ENCODE measurements at regions not wholly inside any gene's neighbourhood (a gene's known extent, or its start where the extent isn't known, plus 50 kb on each side); places are given as distances from the start of the nearest gene placed in this dataset.
"Not testable (repeated sequence)": the region's sequence is repeated elsewhere in the genome, so short reads cannot be mapped to it uniquely, and the experiment has no call there.

DNA sequence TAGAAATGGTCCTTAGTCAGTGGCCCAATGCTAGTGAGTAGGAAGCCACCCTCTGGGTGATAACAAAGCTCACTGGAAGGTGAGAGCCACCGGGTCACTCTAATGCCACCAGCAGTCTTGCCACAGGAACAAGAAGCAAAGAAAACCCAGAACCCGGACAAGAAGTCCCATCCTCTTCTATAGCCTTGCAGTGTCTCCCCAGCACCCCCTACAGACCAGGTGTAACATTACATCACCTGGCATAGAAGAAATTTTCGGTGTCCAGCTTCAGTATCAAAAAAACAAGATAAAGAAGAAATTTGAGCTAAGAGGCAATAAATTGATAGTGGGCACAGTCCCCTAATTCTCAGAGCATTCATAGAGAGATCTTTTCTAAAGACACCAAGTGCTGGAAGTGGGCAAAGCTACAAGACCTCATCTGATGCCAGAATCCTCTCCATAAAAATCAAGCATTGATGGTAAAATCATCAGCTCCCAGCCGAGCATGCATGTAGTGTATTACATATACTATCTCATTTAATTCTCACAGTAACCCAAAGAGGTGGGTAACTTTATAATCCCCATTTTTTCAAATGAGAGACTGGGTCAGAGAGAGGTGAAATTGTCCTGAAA lies 491.0 kb downstream of the MATN1 start:
- DNase-seq (ENCODE audit: missing footprints) (no peak), ATAC-seq (no peak)
- intact Hi-C loops (cut with DNase I), result no loop called here

DNA sequence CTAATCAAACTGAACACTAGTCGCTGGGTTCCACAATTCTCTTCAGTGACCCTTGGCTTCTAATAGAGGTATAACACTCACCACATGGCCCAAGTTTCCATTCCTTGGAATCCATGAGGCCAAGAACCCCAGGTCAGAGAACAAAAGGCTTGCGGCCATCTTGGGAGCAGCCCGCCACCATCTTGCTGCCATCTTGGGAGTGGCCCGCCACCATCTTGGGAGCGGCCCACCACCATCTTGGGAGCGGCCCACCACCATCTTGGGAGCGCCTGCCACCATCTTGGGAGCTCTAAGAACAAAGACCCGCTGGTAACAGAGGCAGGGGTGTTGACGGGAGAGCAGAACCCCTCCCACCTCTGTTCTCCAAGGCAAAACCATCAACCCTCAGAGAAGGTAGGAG lies 493.4 kb downstream of the MATN1 start:
- ATAC-seq (no peak), DNase-seq (ENCODE audit: missing footprints) (no peak)
- intact Hi-C loops (cut with DNase I), result no loop called here

DNA sequence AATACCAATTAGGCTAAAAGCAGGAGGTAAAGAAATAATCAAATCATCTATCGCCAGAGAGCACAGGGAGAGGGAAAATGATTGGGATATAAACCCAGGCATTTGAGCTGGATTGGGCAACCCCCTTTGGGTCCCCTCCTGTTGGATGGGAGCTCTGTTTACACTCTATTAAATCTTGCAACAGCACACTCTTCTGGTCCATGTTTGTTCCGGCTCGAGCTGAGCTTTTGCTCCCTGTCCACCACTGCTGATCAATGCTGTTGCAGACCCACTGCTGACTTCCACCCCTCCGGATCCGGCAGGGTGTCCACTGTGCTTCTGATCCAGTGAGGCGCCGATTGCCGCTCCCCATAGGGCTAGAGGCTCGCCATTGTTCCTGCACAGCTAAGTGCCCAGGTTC lies 493.8 kb downstream of the MATN1 start:
- intact Hi-C loops (cut with DNase I), result no loop called here
- no peak for ATAC-seq
- no peak for DNase-seq (ENCODE audit: missing footprints)

DNA sequence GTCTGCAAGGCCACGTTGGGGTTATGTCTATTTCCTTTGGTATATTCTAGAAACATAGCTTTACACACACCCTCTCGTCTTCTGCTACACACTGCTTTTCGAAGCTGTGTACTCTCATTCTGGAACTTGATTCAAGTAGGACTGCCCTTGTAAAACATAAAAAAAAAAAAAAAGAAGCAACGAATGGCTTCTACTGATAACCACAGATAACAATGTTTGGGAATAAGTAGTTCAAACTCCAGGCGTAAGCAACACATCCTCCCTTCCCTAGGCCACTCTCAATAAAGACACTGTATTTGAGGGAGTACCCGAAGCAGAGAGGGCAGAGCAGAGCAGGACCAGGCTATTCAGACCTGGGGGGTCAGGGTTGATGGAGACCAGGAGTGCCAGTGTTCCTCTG lies 496.7 kb downstream of the MATN1 start:
- ATAC-seq, result no peak
- no peak for DNase-seq (ENCODE audit: missing footprints)
- intact Hi-C loops (cut with DNase I), result no loop called here

DNA sequence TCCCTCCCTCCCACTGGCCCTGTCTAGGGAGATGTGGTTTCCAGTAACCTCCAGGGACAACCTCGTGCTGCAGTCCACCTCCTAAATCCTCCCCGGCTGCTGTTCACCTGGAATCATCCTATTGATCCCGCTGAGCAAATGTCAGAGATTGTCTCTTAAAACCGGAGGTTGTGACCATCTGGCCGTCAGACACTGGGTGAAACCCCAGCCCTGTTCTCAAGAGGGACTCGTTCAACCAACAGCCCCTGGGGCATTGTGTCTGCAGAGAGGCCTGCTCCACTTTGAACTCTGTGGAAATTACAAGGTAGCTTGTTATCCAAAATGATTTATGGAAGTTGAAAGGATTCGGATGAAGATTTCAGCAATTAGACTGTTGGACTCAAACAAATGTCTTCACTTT lies 498.0 kb downstream of the MATN1 start:
- intact Hi-C loops (cut with DNase I), result no loop called here
- ATAC-seq (no peak), DNase-seq (ENCODE audit: missing footprints) (no peak)

DNA sequence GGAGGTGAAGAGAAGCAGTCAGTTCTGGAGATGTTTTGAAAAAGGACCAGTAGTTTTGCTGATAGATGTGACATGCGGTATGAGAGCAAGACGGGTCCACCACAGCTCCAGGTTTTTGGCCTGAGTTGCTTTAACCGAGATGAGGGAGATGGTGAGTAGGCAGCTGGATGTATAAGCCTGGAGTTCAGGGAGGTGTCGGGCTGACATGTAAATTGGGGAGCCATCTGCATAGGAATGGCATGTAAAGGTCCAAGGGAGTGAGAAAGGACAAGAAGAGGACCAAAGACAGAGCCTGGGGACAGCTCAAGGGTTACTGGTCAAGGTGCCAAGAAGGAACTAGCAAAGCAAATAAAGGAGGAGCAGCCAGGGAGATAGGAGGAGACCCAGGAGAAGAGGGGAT lies 503.7 kb downstream of the MATN1 start:
- intact Hi-C loops (cut with DNase I), result no loop called here
- ATAC-seq (no peak), DNase-seq (ENCODE audit: missing footprints) (no peak)

DNA sequence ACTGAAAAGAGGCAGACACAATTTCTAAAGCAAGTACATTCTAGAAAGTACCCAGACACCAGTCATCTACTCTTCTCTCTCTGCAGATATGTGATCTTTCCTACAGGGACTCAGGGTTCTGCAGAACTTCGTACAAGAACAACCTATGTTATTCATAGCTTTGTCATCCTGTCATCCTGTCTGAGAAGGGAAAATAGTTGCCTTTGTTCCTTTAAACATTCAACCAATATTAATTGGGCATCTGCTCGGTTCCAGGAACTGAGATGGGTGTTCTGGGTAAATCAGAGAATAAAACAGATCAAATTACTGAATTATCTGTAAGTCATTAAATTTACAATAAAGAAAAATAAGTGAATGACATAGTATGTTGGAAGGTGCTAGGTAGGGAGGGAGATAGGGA lies 504.9 kb downstream of the MATN1 start:
- intact Hi-C loops (cut with DNase I), result no loop called here
- no peak for ATAC-seq
- no peak for DNase-seq (ENCODE audit: missing footprints)

DNA sequence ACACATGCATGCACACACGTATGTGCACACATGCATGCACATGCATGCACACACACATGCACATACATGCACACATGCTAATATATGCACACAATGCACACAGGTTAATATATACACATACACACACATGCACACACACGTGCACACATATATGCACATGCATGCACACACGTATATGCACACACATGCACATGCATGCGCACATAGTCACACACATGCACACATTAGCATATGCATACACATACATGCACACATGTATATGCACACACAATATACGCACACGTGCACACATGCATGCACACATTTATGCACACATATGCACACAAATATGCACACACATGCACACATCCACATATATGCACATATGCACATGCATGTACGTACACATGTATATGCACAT lies 506.8 kb downstream of the MATN1 start:
- intact Hi-C loops (cut with DNase I), result no loop called here
- no peak for ATAC-seq

DNA sequence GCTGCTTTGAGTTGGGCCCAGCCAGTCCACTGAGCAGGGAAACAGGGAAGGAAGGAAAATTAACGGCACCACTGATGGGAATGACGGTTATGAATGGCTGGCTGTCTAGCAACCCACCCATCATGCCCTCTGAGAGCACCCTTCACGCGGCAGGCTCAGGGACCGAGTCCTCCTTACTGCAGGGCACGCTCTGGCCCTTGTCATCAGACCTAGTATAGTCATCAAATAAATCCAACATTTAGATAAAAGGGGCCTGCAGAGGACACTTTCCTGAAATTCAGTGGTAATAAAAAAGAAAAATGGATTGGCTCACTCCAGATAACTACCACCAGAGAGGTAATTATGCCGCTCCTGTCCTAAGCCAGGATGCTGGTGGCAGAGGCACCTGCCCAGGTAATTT lies 509.4 kb downstream of the MATN1 start:
- intact Hi-C loops (cut with DNase I), result no loop called here

More for the DNA sequence above, 506.8 kb downstream of the MATN1 start:
- DNase-seq (ENCODE audit: missing footprints), result no peak

DNA sequence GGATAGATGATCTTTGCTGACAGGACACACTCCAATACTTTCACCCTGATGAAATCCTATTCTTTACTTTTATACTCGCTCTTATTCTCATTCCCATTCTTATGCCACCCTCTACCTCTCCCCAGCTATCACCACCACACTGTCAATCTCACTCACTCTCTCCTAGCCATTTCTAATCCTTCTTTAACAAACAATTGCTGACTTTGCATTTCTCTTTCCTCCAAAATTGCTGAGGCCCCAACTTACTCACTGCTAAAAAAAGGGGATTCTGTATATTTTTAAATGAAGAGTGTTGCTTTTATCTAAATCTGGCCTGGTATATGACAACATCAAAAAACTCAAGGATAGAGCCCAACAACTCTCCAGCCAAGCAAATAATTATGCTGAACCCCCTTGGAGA lies 515.4 kb downstream of the MATN1 start:
- intact Hi-C loops (cut with DNase I); ATAC-seq; DNase-seq (ENCODE audit: missing footprints): not testable (repeated sequence)

More for the DNA sequence above, 509.4 kb downstream of the MATN1 start:
- DNase-seq (ENCODE audit: missing footprints) (no peak), ATAC-seq (no peak)

DNA sequence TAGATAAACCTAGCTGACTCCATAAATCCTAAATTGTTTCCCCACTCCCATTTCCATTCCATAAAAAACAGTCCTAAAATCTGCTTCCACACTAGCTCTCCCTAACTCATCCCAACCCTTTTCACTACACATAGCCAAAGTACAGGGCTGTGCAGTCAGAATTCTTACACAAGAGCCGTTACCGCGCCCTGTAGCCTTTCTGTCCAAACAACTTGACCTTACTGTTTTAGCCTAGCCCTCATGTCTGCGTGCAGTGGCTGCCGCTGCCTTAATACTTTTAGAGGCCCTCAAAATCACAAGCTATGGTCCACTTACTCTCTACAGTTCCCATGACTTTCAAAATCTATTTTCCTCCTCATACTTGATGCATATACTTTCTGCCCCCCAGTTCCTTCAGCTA lies 516.8 kb downstream of the MATN1 start:
- ATAC-seq; DNase-seq (ENCODE audit: missing footprints); intact Hi-C loops (cut with DNase I): not testable (repeated sequence)

DNA sequence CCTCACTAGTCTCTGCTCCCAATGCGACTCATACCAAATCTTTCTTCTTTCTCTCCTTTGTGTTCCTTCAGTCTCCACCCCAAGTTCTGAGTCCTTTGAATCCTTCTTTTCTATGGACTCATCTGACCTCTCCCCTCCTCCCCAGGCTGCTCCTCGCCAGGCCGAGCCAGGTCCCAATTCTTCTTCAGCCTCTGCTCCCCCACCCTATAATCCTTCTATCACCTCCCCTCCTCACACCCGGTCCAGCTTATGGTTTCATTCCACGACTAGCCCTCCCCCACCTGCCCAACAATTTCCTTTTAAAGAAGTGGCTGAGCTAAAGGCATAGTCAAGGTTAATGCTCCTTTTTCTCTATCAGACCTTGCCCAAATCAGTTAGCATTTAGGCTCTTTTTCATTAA lies 518.5 kb downstream of the MATN1 start:
- ATAC-seq; DNase-seq (ENCODE audit: missing footprints); intact Hi-C loops (cut with DNase I): not testable (repeated sequence)

DNA sequence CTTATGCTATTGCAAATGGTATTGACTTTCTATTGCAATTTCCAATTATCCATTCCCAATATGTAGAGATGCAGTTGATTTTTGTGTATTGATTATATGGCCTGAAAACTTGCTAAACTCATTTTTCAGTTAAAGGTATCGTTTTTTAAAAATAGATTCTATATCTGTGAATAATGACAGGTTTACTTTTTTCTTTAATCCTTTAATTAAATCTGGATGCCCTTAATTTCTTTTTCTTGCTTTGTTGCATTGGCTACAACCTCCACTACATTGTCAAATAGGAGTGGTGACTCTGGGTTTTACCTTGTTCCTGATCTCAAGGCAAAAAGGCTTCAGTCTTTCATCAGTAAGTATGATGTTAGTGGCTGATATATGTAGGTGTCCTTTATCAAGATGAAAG lies 522.4 kb downstream of the MATN1 start:
- ATAC-seq (no peak), DNase-seq (ENCODE audit: missing footprints) (no peak)
- intact Hi-C loops (cut with DNase I), result no loop called here

DNA sequence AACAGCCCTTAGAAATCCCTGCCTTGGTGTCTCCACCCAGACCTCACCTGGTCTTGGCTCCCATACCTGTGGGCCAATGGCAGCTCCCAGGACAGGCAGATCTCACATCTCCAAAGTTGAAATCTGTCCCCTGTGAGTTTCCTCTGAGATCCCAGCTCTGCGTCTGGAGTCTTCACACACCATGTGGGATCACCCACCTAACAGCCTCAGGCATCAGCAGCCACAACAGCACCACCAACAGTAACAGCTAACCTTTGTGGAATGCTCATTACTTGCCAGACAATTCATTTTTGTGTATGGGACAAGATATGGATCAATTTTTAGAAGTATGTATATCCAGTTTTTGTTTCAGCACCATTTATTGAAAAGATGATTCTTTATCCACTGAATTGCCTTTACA lies 523.2 kb downstream of the MATN1 start:
- ATAC-seq, result no peak
- DNase-seq (ENCODE audit: missing footprints), result no peak
- intact Hi-C loops (cut with DNase I), result no loop called here

DNA sequence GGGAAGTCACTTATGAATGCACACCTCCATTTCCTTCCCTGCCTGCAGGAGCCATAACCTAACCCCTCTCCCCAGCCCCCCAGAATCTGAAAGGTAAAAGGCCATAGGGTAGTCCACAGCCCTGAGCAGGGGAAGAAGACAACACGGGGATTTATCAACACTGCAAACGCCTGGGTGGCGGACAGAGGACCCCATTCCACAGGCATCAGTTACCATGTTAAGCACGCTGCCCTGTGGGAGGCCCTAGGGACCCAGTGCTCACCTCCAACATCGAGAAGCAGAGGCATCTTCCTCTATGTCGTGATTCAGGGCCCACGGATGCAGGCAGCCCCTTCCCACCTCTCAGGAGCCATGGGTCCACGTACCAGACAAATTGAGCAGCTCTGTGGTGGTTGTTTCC lies 523.8 kb downstream of the MATN1 start:
- intact Hi-C loops (cut with DNase I), result no loop called here
- ATAC-seq, result no peak
- DNase-seq (ENCODE audit: missing footprints), result no peak

DNA sequence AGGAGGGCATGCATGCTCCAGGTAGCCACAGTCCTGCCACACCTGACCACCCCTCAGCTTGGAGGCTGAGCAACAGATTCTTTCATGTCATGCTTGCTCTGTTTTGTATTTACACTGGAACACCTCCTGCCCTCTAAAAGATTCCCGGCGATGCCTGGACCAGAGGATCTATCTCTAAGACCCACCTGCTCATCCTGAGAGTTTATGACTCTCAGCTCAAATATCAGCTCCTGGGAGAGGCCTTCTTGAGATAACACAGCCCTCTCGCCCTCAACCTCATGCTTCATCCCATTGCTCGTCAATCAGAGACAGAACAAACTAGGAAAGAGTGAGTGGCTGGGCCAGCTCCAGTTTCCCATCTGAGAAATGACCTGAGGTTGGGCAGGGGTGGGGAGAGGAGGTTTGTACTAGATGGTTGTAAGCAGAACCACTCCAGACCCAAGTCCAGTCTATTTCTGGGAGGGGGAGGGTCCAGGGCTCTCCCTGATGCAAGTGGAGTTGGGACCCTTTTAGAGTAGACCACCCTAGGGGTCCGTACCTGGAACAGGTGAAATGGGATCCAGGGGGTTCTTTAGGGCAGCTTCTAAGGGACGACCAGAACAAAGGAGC lies 524.5 kb downstream of the MATN1 start:
- intact Hi-C loops (cut with DNase I), result no loop called here
- DNase-seq (ENCODE audit: missing footprints) (no peak), ATAC-seq (no peak)

DNA sequence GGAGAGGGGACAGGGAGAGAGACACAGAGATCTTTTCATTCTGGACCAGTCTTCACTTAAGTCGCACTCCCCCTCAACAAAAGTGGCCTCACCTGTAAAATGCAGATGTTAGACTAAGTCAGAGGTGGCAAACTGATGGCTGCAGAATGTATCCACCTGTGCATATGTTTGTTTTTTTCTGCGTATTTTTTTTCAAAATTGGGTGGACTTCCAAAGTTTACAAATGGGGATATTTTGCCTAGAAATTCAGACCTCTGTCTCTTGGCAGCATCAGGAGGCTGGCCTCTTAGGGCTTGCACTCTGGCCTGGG lies 525.0 kb downstream of the MATN1 start:
- intact Hi-C loops (cut with DNase I), result no loop called here
- DNase-seq (ENCODE audit: missing footprints), result no peak
- ATAC-seq, result no peak

DNA sequence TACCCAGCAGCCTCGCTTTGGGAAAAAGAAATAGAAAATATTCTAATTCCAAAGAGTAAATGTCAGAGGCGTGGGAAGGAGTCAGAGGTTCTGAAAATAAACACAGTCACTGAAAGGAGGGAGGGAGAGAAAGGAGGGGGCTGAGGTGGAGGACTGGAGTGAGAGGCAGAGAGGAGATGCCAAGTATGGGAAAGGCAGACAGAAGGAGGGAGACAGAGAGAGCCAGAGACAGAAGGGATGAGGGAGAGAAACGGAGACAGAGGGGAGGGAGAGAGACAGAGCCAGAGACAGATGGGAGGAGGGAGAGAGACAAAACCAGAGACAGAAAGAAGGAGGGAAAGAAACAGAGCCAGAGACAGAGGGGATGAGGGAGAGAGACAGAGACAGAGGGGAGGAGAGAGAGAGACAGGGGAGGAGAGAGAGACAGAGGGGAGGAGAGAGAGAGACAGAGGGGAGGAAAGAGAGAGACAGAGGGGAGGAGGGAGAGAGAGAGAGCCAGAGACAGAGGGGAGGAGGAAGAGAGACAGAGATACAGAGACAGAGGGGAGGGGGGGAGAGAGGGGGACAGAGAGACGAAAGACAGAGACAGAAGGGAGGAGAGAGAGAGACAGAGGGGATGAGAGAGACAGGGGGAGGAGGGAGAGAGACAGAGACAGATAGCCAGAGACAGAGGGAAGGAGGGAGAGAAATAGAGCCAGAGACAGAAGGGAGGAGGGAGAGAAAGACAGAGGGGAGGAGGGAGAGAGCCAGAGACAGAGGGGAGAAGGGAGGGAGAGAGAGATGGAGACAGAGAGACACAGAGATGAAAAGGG lies 525.5 kb downstream of the MATN1 start:
- DNase-seq (ENCODE audit: missing footprints) (no peak), ATAC-seq (no peak)
- intact Hi-C loops (cut with DNase I), result no loop called here

DNA sequence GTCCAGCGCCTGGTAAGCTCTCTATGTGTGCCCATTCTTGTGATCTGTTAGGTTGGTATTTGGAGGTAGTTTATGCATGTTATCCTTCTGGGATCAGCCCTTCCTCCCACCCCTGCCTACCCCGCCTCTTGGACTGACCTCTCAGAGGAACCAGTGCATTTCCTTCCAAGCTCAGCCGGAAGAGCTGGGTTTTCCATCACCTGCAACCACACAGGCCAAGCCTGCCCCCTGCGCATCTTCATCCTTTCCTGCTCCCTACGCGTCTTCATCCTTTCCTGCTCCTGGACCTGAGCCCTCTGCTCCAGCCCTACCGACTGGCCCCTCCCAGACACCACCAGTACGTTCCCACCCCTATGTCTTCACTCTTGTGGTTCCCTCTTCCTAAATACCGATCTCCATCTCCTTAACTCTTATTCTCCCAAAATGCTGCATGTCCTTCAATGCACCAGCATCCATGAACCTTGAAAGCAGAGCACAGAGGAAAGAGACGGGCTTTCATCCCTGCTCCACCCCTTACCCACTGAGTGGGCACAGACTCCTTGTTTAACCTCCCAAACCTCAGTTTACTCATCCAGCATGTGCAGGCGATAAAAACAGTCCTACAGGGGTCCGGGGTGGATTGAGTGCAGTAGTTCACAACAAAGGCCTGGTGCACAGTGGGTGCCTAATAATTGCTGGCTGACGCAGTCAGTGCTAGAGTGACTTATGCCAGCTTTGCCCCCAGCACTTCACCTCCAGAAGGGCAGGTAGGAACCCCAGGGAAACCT lies 526.3 kb downstream of the MATN1 start:
- DNase-seq (ENCODE audit: missing footprints), result no peak
- ATAC-seq, result no peak
- intact Hi-C loops (cut with DNase I), result no loop called here

DNA sequence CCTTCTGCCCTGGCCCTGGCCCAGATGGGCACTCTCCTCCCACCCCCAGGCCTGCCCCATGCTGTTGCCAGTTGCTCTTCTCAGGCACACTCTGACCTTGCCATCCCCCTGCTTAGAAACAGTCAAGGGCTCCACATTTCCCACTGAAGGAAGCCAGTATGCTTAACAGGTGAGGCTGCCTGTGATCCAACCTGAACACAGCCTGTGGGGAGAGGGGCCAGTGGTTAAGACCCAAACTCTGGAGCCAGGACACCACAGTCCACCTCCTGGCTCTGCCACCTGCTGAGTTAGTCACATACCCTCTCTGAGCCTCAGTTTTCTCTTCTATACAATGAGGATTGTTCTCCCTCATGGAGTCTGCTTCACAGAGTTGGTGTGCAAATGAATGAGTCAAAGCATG lies 526.9 kb downstream of the MATN1 start:
- ATAC-seq, result no peak
- intact Hi-C loops (cut with DNase I), result no loop called here
- no peak for DNase-seq (ENCODE audit: missing footprints)
